A673 (cell line): ENCODE measurements at regions not wholly inside any gene's neighbourhood (a gene's known extent, or its start where the extent isn't known, plus 50 kb on each side); places are given as distances from the start of the nearest gene placed in this dataset.

Experiments used
- BruUV-seq: library from RNA; stranded (reverse); fragments of 400-500 nt; replicated peaks from 2 replicates; lab custom pipeline; 2021; lab: Mats Ljungman, UMichigan
- CTCF ChIA-PET: fragments of 300-600 bp; sonication (Branson Sonifier 250); formaldehyde crosslinking; loops from one replicate; lab custom pipeline; 2022; ENCODE audit warnings: antibody characterized with exemption; lab: Charles Lee
- POLR2A ChIA-PET: fragments of 300-600 bp; sonication (Branson Sonifier 250); formaldehyde crosslinking; loops from one replicate; lab custom pipeline; 2022; ENCODE audit warnings: antibody characterized with exemption; ENCODE audit not compliant: low non-redundant PET; lab: Charles Lee
- DNase-seq: peaks from one replicate; pipeline ENCODE4 v3.0.0-alpha.2; 2015; ENCODE audit warnings: low spot score
- H3K27ac ChIP-seq: fragments of 200-600 bp; sonication (generic); 2 replicates; pipeline ENCODE4 v1.5.1; 2016; ENCODE audit warnings: mixed run types, low read depth, mild to moderate bottlenecking, mixed read lengths, antibody characterized with exemption, low read length; ENCODE audit not compliant: poor library complexity, severe bottlenecking
- H3K27me3 ChIP-seq: fragments of 200-600 bp; sonication (generic); replicated peaks from 2 replicates; pipeline ENCODE4 v1.6.1; 2017; ENCODE audit warnings: mixed run types, low read depth, mild to moderate bottlenecking, mixed read lengths, antibody characterized with exemption, low read length; ENCODE audit not compliant: insufficient read depth, poor library complexity
- H3K36me3 ChIP-seq: fragments of 200-600 bp; sonication (generic); 2 replicates; pipeline ENCODE4 v1.6.1; 2016; ENCODE audit warnings: mixed run types, mild to moderate bottlenecking, mixed read lengths, antibody characterized with exemption, low read length; ENCODE audit not compliant: insufficient read depth, poor library complexity, severe bottlenecking
- H3K4me1 ChIP-seq: fragments of 200-600 bp; sonication (generic); 2 replicates; pipeline ENCODE4 v1.6.1; 2017; ENCODE audit warnings: mixed run types, mild to moderate bottlenecking, mixed read lengths, antibody characterized with exemption, low read length; ENCODE audit not compliant: insufficient read depth, poor library complexity, severe bottlenecking
- H3K4me3 ChIP-seq: fragments of 200-600 bp; sonication (generic); 2 replicates; pipeline ENCODE4 v1.5.1; 2016; ENCODE audit warnings: low read depth, mixed run types, mild to moderate bottlenecking, mixed read lengths, low read length; ENCODE audit not compliant: poor library complexity, severe bottlenecking
- H3K9me3 ChIP-seq: fragments of 200-600 bp; sonication (generic); 2 replicates; pipeline ENCODE4 v1.6.1; 2016; ENCODE audit warnings: mixed run types, low read depth, mild to moderate bottlenecking, mixed read lengths, antibody characterized with exemption, low read length; ENCODE audit not compliant: poor library complexity, severe bottlenecking
- CTCF ChIP-seq: fragments of 300-800, 200-600 bp; sonication (generic); conservative IDR thresholded peaks from 2 replicates; pipeline ENCODE4 v1.5.1; 2017; ENCODE audit warnings: low read depth, mild to moderate bottlenecking, antibody characterized with exemption, low read length, moderate library complexity, mixed read lengths
- EZH2 ChIP-seq: fragments of 200-600 bp; sonication (generic); IDR thresholded peaks from 2 replicates; pipeline ENCODE4 v1.6.1; 2017; ENCODE audit warnings: borderline replicate concordance, low read depth, mild to moderate bottlenecking, mixed read lengths, antibody characterized with exemption, low read length; ENCODE audit not compliant: poor library complexity, severe bottlenecking
- intact Hi-C: fragments of 100-400 bp; cut with micrococcal nuclease; formaldehyde crosslinking; loops from one replicate; pipeline ENCODE4 v1.10.0; 2022; ENCODE audit not compliant: unreplicated experiment

- no TSS peak for BruUV-seq
- TF ChIP-seq CTCF (no peak), EZH2 (no peak)
- Histone ChIP-seq H3K4me1 (peaks cover 5% of the 10 kb centered on the region), H3K4me3 (no peak overlapping the region), H3K36me3 (no peaks in the 10 kb centered on the region), H3K27me3 (no peaks in the 10 kb centered on the region), H3K9me3 (no peaks in the 10 kb centered on the region), H3K27ac (no peak overlapping the region)
- CTCF ChIA-PET, result no interaction called here
- POLR2A ChIA-PET, result no interaction called here
- intact Hi-C loops, result no loop called here
- no peak for DNase-seq
Measured at GRCh38 chr15:96424674-96425073, 94.2 kb downstream of the NR2F2 start.

- POLR2A ChIA-PET, result interaction anchor here (0.5 kb wide), 1 partner anchor 108 kb away, joined by 22 read pairs; no protein-coding TSS in a partner anchor
- no peaks in the 10 kb centered on the region for H3K4me1 ChIP-seq
- no peaks in the 10 kb centered on the region for H3K36me3 ChIP-seq
- no peak overlapping the region for H3K27ac ChIP-seq
- no peak overlapping the region for H3K4me3 ChIP-seq
- TF ChIP-seq EZH2, result no peak
- no peak for TF ChIP-seq CTCF
- H3K9me3 ChIP-seq, result no peaks in the 10 kb centered on the region
- intact Hi-C loops, result no loop called here
- CTCF ChIA-PET, result no interaction called here
- no peaks in the 10 kb centered on the region for H3K27me3 ChIP-seq
- DNase-seq, result peak; percentile 50
- BruUV-seq, result no TSS peak
Measured at GRCh38 chr15:96428742-96429141, 98.2 kb downstream of the NR2F2 start.

GRCh38 chr15:96431786-96432185, 101.3 kb downstream of the NR2F2 start:
- intact Hi-C loops, result no loop called here
- CTCF ChIA-PET, result no interaction called here

More at GRCh38 chr15:96431786-96432185, 101.3 kb downstream of the NR2F2 start:
- TF ChIP-seq EZH2 (no peak), CTCF (no peak)
- Histone ChIP-seq H3K36me3 (no peaks in the 10 kb centered on the region), H3K4me1 (no peaks in the 10 kb centered on the region), H3K4me3 (no peak overlapping the region), H3K27ac (no peak overlapping the region), H3K9me3 (no peaks in the 10 kb centered on the region), H3K27me3 (no peaks in the 10 kb centered on the region)
- POLR2A ChIA-PET, result no interaction called here
- DNase-seq, result no peak
- BruUV-seq, result no TSS peak
